Kidney (tissue), 13 donors: ENCODE measurements at regions not wholly inside any gene's neighbourhood (a gene's known extent, or its start where the extent isn't known, plus 50 kb on each side); places are given as distances from the start of the nearest gene placed in this dataset.

Experiments used
- DNase-seq, 5 donors: peaks; one replicate each; pipeline ENCODE4 v3.0.0-alpha.2; 2013 to 2020
- FAIRE-seq: peaks from 2 replicates; lab custom pipeline; 2012; peaks lifted over from hg19 to GRCh38; lab: Jason Lieb, UNC
- H3K27ac ChIP-seq, 2 donors: one replicate each; pipeline ENCODE4 v1.7.0; 2013; ENCODE audit warnings: low read depth in 2 of 2, low read length in 2 of 2, inconsistent platforms in 1 of 2
- H3K27me3 ChIP-seq: one replicate; pipeline ENCODE4 v1.7.1; 2013; ENCODE audit warnings: low read length, inconsistent platforms; ENCODE audit not compliant: control insufficient read depth, insufficient read depth
- H3K36me3 ChIP-seq, 3 donors: one replicate each; pipeline versions ENCODE4 v1.7.0 to v1.7.1; 2013; ENCODE audit warnings: low read length in 3 of 3, control low read depth in 1 of 3, inconsistent platforms in 1 of 3; ENCODE audit not compliant: insufficient read depth in 3 of 3, control insufficient read depth in 2 of 3
- H3K4me1 ChIP-seq, 3 donors: one replicate each; pipeline versions ENCODE4 v1.7.0 to v1.7.1; 2013; ENCODE audit warnings: low read length in 3 of 3, inconsistent platforms in 1 of 3, low read depth in 1 of 3; ENCODE audit not compliant: control insufficient read depth in 2 of 3, insufficient read depth in 2 of 3
- H3K4me3 ChIP-seq, 3 donors: one replicate each; pipeline versions ENCODE4 v1.7.0 to v1.8.1; 2013; ENCODE audit warnings: low read length in 3 of 3, control low read depth in 1 of 3, inconsistent platforms in 1 of 3
- H3K9ac ChIP-seq, 3 donors: one replicate each; pipeline versions ENCODE4 v1.7.0 to v1.7.1; 2013; ENCODE audit warnings: low read length in 3 of 3, control low read depth in 1 of 3, inconsistent platforms in 1 of 3
- H3K9me3 ChIP-seq, 3 donors: one replicate each; pipeline versions ENCODE4 v1.7.0 to v1.7.1; 2013; ENCODE audit warnings: low read length in 3 of 3, control low read depth in 1 of 3, inconsistent platforms in 1 of 3; ENCODE audit not compliant: control insufficient read depth in 2 of 3, insufficient read depth in 1 of 3
- CTCF ChIP-seq: IDR thresholded peaks from 3 replicates; pipeline ENCODE4 v1.5.1; 2012; ENCODE audit warnings: mild to moderate bottlenecking, moderate library complexity, borderline replicate concordance; ENCODE audit not compliant: insufficient read depth; ENCODE audit errors: extremely low read depth
- intact Hi-C: fragments of 100-400 bp; cut with DNase I; formaldehyde crosslinking; loops from one replicate; pipeline ENCODE4 v1.11.1; 2022
- donor health status: control.
- donor health status: control.
- donor health status: control.
- donor health status: control.
- donor health status: control.
- donor health status: DM: yes; HTN: yes; CAD: no.
- donor health status: Normal renal cell carcinoma (clear cell type).

GRCh38 chr6:159436581-159436980, 256.5 kb downstream of the SOD2 start:
- no peaks in the 10 kb centered on the region for H3K4me1 ChIP-seq
- no peak for FAIRE-seq

GRCh38 chr6:159435701-159436100, 257.3 kb downstream of the SOD2 start:
- Histone ChIP-seq H3K9me3 (peaks cover 0 to 16% (median 0%) of the 10 kb centered on the region in 3 donors), H3K9ac (no peak overlapping the region), H3K27me3 (no peaks in the 10 kb centered on the region), H3K4me1 (no peaks in the 10 kb centered on the region), H3K36me3 (no peaks in the 10 kb centered on the region), H3K4me3 (no peak overlapping the region), H3K27ac (no peak overlapping the region)
- no peak for DNase-seq
- no peak for TF ChIP-seq CTCF
- no peak for FAIRE-seq
- intact Hi-C loops = no loop called here

More at GRCh38 chr6:159436581-159436980, 256.5 kb downstream of the SOD2 start:
- intact Hi-C loops = no loop called here
- Histone ChIP-seq H3K27me3 (no peaks in the 10 kb centered on the region), H3K9ac (no peak overlapping the region), H3K27ac (no peak overlapping the region), H3K4me3 (no peak overlapping the region), H3K9me3 (peaks cover 0 to 16% (median 0%) of the 10 kb centered on the region in 3 donors), H3K36me3 (no peaks in the 10 kb centered on the region)
- DNase-seq = no peak
- TF ChIP-seq CTCF = no peak

DNA sequence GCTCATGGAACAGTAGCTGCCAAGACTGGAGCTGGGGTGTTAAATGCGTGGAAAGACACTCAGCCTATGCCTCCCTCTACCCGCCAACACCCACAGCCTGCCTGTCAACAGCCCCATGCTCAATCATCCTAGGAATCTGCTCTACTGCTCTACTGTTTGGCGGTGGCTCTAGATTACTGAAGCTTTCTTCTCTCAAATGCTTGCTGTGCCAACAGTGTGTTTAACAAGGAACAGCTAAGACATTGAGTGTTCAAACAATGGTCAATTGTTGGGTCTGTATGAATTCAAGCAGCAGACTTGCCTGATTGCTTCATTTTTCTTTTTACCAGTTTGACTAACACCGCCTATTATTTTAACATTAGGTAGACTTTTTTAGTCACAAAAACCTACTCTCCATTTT, 258.6 kb downstream of the SOD2 start:
- Histone ChIP-seq H3K9me3 (peaks cover 0 to 16% (median 0%) of the 10 kb centered on the region in 3 donors), H3K4me3 (no peak overlapping the region), H3K27me3 (no peaks in the 10 kb centered on the region), H3K36me3 (no peaks in the 10 kb centered on the region), H3K27ac (no peak overlapping the region), H3K9ac (no peak overlapping the region), H3K4me1 (no peaks in the 10 kb centered on the region)
- TF ChIP-seq CTCF = no peak
- intact Hi-C loops = no loop called here
- FAIRE-seq (no peak), DNase-seq (no peak)

GRCh38 chr6:159433550-159433949, 259.5 kb downstream of the SOD2 start:
- DNase-seq (no peak), FAIRE-seq (no peak)
- TF ChIP-seq CTCF = no peak
- H3K4me3 ChIP-seq = no peak overlapping the region
- H3K27me3 ChIP-seq = no peaks in the 10 kb centered on the region
- no peaks in the 10 kb centered on the region for H3K36me3 ChIP-seq
- H3K9ac ChIP-seq = no peak overlapping the region
- intact Hi-C loops = no loop called here
- H3K9me3 ChIP-seq = peaks cover 0 to 16% (median 0%) of the 10 kb centered on the region in 3 donors
- no peaks in the 10 kb centered on the region for H3K4me1 ChIP-seq
- H3K27ac ChIP-seq = no peak overlapping the region
